Activated naive CD8-positive, alpha-beta T cell treated with anti-CD3 and anti-CD28 coated beads for 36 hours (primary cell): ENCODE measurements at regions not wholly inside any gene's neighbourhood (a gene's known extent, or its start where the extent isn't known, plus 50 kb on each side); places are given as distances from the start of the nearest gene placed in this dataset.

ENCODE experiments used
- DNase-seq: peaks from one replicate; pipeline ENCODE4 v3.0.0; 2021
- H3K27ac Mint-ChIP-seq: one replicate; pipeline ENCODE4 v1.8.0; 2022; ENCODE audit warnings: mild to moderate bottlenecking, moderate library complexity, mixed read lengths
- H3K27me3 Mint-ChIP-seq: one replicate; pipeline ENCODE4 v1.8.0; 2022; ENCODE audit warnings: mild to moderate bottlenecking, mixed read lengths
- H3K36me3 Mint-ChIP-seq: one replicate; pipeline ENCODE4 v1.8.0; 2021; ENCODE audit warnings: mild to moderate bottlenecking, mixed read lengths
- H3K4me1 Mint-ChIP-seq: one replicate; pipeline ENCODE4 v1.8.0; 2021; ENCODE audit warnings: mixed read lengths
- H3K4me3 Mint-ChIP-seq: one replicate; pipeline ENCODE4 v1.8.0; 2022; ENCODE audit warnings: mild to moderate bottlenecking, moderate library complexity, mixed read lengths
- H3K9me3 Mint-ChIP-seq: one replicate; pipeline ENCODE4 v1.8.0; 2022; ENCODE audit warnings: mixed read lengths

DNA sequence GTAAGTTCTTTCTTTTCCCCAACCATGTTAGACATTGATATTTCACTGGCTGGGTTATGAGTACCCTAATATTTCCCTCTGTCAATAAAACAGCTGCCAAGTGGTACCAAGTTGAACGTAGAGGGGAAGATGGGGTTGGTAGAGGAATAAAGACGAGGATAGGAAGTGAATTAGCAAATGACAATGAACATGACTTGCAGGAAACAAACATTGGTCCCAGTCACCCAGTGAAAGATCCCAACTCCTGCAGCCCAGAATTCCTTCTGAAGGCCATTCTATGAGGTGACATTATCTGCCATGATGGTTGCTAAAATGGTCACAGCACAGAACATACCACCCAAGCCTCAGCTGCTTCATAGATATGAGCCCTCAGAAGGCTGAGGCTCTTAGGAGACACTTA, 159.0 kb upstream of the CTNNB1 start:
- no peak overlapping the region for H3K4me3 Mint-ChIP-seq
- H3K9me3 Mint-ChIP-seq: no peaks in the 10 kb centered on the region
- H3K27me3 Mint-ChIP-seq: no peaks in the 10 kb centered on the region
- no peaks in the 10 kb centered on the region for H3K4me1 Mint-ChIP-seq
- no peak for DNase-seq
- H3K27ac Mint-ChIP-seq: no peak overlapping the region
- no peaks in the 10 kb centered on the region for H3K36me3 Mint-ChIP-seq

DNA sequence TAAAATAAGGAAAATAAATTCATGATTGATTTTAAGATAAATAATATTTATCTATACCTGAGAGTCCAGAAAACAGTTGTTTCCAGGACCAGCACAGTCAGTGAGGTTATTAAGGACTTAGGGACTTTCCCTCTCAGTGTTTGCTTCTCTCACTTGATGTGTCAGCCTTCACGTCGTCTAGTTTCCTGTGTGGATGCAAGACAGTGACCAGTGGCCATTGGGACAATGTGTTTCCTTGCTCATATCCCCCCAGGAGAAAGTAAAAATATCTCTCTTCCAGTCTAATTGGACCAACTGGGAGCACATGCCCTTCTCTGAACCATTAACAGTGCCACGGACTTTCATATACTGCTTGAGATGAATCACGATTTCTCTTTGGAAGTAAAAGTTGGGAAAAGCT, 157.8 kb upstream of the CTNNB1 start:
- Mint-ChIP-seq H3K27me3 (no peaks in the 10 kb centered on the region), H3K27ac (no peak overlapping the region), H3K4me1 (no peaks in the 10 kb centered on the region), H3K9me3 (no peaks in the 10 kb centered on the region), H3K4me3 (no peak overlapping the region), H3K36me3 (no peaks in the 10 kb centered on the region)
- no peak for DNase-seq

DNA sequence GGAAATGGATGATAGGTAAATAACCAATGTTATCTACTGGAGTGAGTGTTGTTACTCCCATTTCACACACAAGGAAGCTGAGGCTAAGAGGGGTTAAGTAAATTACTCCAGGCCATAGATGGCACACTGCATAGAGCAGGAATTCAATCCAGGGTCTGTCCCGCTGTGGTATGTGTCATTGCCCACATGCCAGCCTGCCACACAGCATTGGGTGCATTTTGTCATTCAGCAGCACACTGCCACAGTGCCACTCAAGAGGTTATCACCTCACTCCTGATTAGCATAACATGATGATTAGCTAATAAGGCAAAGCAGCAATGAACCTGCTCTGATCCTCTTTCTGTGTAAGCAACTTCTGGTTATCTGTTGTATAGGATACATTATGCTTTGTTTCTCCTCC, 157.4 kb upstream of the CTNNB1 start:
- H3K9me3 Mint-ChIP-seq: no peaks in the 10 kb centered on the region
- DNase-seq: no peak
- no peak overlapping the region for H3K27ac Mint-ChIP-seq
- H3K36me3 Mint-ChIP-seq: no peaks in the 10 kb centered on the region
- H3K4me3 Mint-ChIP-seq: no peak overlapping the region
- no peaks in the 10 kb centered on the region for H3K4me1 Mint-ChIP-seq
- no peaks in the 10 kb centered on the region for H3K27me3 Mint-ChIP-seq

GRCh38 chr3:41044523-41044922, 154.8 kb upstream of the CTNNB1 start:
- Mint-ChIP-seq H3K4me3 (no peak overlapping the region), H3K27me3 (peaks cover 5% of the 10 kb centered on the region), H3K4me1 (no peaks in the 10 kb centered on the region), H3K27ac (no peak overlapping the region), H3K9me3 (peaks cover 5% of the 10 kb centered on the region), H3K36me3 (no peaks in the 10 kb centered on the region)
- DNase-seq: no peak

- Mint-ChIP-seq H3K4me1 (no peaks in the 10 kb centered on the region), H3K27ac (no peak overlapping the region), H3K36me3 (no peaks in the 10 kb centered on the region), H3K4me3 (no peak overlapping the region), H3K27me3 (peaks cover 5% of the 10 kb centered on the region), H3K9me3 (peaks cover 5% of the 10 kb centered on the region)
- no peak for DNase-seq
Measured at GRCh38 chr3:41045491-41045890, 153.8 kb upstream of the CTNNB1 start.

DNA sequence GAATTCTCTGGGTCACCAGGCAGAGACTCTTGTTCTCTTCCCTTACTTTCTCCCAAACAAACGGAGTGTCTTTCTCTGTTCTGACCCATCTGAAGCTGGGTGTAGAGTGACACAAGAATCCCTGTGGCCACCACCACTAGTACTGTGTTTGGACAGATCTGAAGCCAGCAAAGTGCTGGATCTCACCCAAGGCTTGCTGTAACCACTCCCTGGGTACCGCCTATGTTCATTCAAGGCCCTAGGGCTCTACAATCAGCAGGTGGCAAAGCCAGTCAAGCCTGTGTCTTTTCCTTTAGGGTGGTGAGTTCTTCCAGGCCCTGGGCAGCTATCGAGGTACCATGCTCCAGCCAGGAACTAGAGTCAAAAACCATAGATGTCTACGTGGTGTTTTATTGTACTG, 149.2 kb upstream of the CTNNB1 start:
- Mint-ChIP-seq H3K27ac (no peak overlapping the region), H3K4me3 (no peak overlapping the region), H3K36me3 (no peaks in the 10 kb centered on the region), H3K4me1 (peaks cover 2% of the 10 kb centered on the region), H3K9me3 (peaks cover 5% of the 10 kb centered on the region), H3K27me3 (peaks cover 5% of the 10 kb centered on the region)
- DNase-seq: no peak

GRCh38 chr3:41053220-41053619, 146.1 kb upstream of the CTNNB1 start:
- Mint-ChIP-seq H3K36me3 (no peaks in the 10 kb centered on the region), H3K9me3 (no peaks in the 10 kb centered on the region), H3K4me1 (peaks cover 2% of the 10 kb centered on the region), H3K4me3 (no peak overlapping the region), H3K27ac (no peak overlapping the region), H3K27me3 (no peaks in the 10 kb centered on the region)
- peak; percentile 9 for DNase-seq

DNA sequence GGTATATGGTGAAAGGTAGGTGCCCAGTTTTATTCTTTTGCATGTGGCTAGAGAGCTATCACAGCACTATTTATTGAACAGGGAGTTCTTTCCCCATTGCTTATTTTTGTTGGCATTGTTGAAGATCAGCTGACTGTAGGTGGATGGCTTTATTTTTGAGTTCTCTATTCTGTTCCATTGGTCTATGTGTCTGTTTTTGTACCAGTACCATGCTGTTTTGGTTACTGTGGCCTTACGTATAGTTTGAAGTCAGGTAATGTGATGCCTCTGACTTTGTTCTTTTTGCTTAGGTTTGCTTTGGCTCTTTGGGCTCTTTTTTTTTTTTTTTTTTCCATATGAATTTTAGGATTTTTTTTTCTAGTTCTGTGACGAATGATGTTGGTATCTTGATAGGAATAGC, 139.2 kb upstream of the CTNNB1 start:
- no peaks in the 10 kb centered on the region for H3K9me3 Mint-ChIP-seq
- no peak overlapping the region for H3K4me3 Mint-ChIP-seq
- no peaks in the 10 kb centered on the region for H3K36me3 Mint-ChIP-seq
- peaks cover 4% of the 10 kb centered on the region for H3K27me3 Mint-ChIP-seq
- DNase-seq: no peak
- no peak overlapping the region for H3K27ac Mint-ChIP-seq
- peaks cover 3% of the 10 kb centered on the region for H3K4me1 Mint-ChIP-seq

DNA sequence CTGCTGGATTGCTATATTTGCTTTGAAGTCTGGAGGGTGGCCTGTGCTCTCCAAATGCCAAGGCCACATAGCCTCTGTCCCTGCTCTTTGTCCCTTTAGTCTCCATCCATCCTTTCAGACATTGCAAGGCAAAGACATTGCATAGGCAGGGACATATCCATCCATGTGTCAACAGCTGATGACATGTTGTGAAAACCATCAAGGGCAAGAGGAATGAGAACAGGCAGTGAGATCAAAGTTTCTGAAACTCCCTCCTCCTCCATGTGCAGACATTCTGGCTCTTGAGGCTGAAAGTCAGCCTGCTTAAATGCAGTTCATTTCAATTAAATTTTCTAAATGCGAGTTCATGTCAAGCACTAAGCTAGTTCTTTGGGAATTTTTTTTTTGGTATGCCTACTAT, 135.2 kb upstream of the CTNNB1 start:
- H3K27ac Mint-ChIP-seq: no peak overlapping the region
- H3K27me3 Mint-ChIP-seq: peaks cover 4% of the 10 kb centered on the region
- H3K9me3 Mint-ChIP-seq: no peaks in the 10 kb centered on the region
- no peak overlapping the region for H3K4me3 Mint-ChIP-seq
- peaks cover 3% of the 10 kb centered on the region for H3K4me1 Mint-ChIP-seq
- no peaks in the 10 kb centered on the region for H3K36me3 Mint-ChIP-seq
- no peak for DNase-seq

GRCh38 chr3:41064526-41064925, 134.8 kb upstream of the CTNNB1 start:
- Mint-ChIP-seq H3K9me3 (no peaks in the 10 kb centered on the region), H3K36me3 (no peaks in the 10 kb centered on the region), H3K4me3 (no peak overlapping the region), H3K4me1 (peaks cover 3% of the 10 kb centered on the region), H3K27me3 (peaks cover 4% of the 10 kb centered on the region), H3K27ac (no peak overlapping the region)
- DNase-seq: no peak

DNA sequence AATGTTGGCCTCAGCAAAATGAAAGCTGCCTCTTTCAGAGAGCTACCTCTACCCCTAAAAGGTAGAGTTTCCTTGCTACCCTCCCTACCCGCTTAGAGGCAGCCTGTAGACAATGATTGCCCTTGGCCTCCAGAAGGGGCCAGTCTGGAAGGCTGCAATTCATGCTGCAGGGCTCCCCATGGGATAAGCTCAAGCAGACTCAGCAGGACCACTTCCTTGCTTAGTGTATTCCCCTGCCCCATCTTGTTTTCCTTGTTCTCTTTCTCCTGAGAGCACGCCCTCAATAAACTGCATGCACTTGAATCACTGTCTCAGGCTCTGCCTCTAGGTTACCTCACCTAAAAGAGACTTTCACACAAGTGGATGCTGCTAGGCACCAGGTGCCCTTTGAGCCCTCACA, 134.0 kb upstream of the CTNNB1 start:
- Mint-ChIP-seq H3K36me3 (no peaks in the 10 kb centered on the region), H3K27ac (no peak overlapping the region), H3K9me3 (no peaks in the 10 kb centered on the region), H3K4me1 (peaks cover 3% of the 10 kb centered on the region), H3K4me3 (no peak overlapping the region), H3K27me3 (peaks cover 4% of the 10 kb centered on the region)
- DNase-seq: no peak

DNA sequence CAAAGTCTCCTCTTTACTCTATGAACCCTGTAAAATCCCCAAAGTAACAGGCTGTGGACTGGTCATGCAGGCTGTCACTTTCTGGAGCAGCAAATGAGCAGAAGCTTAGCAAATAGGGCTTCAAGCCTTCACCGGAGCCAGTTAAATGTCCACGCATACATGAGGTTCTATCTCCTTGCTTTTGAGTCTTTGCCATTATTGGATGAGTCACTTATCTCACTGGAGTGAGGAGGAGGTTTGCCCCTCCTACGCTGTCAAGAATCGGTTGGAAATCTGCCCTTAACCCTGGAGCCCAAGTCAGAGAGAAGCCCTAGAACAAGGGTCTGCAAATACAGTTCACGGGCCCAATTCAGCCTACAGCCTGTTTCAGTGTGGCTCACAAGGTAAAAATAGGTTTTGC, 126.1 kb upstream of the CTNNB1 start:
- Mint-ChIP-seq H3K4me3 (no peak overlapping the region), H3K36me3 (no peaks in the 10 kb centered on the region), H3K9me3 (peaks cover 2% of the 10 kb centered on the region), H3K27ac (no peak overlapping the region), H3K4me1 (no peaks in the 10 kb centered on the region), H3K27me3 (no peaks in the 10 kb centered on the region)
- DNase-seq: no peak

- no peak overlapping the region for H3K27ac Mint-ChIP-seq
- no peak for DNase-seq
Measured at GRCh38 chr3:41075975-41076374, 123.3 kb upstream of the CTNNB1 start.

GRCh38 chr3:41076399-41076798, 122.9 kb upstream of the CTNNB1 start:
- H3K36me3 Mint-ChIP-seq: no peaks in the 10 kb centered on the region
- no peak overlapping the region for H3K4me3 Mint-ChIP-seq
- no peaks in the 10 kb centered on the region for H3K4me1 Mint-ChIP-seq
- H3K27ac Mint-ChIP-seq: no peak overlapping the region
- H3K9me3 Mint-ChIP-seq: peaks cover 2% of the 10 kb centered on the region
- DNase-seq: no peak
- H3K27me3 Mint-ChIP-seq: no peaks in the 10 kb centered on the region

More at GRCh38 chr3:41075975-41076374, 123.3 kb upstream of the CTNNB1 start:
- Mint-ChIP-seq H3K9me3 (peaks cover 2% of the 10 kb centered on the region), H3K4me3 (no peak overlapping the region), H3K27me3 (no peaks in the 10 kb centered on the region), H3K4me1 (no peaks in the 10 kb centered on the region), H3K36me3 (no peaks in the 10 kb centered on the region)

DNA sequence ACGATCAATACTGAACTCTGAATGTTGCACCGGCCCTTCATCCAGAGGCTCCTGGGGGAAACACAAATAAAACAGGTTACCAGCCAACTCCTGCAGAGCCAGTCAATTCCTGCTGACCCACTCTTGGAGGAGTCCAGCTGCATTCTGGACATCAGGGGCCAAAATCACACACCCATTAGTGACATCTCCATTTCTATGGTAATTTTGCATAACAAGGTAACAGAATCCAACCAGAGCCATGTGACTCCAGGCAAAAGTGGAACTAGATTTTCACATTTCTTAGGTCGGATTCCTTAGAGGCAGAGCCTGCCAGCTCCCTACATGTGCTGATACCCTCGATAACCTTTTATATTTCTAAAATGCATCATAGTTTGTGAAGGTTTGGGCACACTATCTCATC, 119.2 kb upstream of the CTNNB1 start:
- Mint-ChIP-seq H3K9me3 (no peaks in the 10 kb centered on the region), H3K4me1 (no peaks in the 10 kb centered on the region), H3K27ac (no peak overlapping the region), H3K27me3 (no peaks in the 10 kb centered on the region), H3K4me3 (no peak overlapping the region), H3K36me3 (no peaks in the 10 kb centered on the region)
- DNase-seq: no peak

GRCh38 chr3:41088882-41089281, 110.4 kb upstream of the CTNNB1 start:
- Mint-ChIP-seq H3K27ac (no peak overlapping the region), H3K9me3 (no peaks in the 10 kb centered on the region), H3K36me3 (no peaks in the 10 kb centered on the region), H3K4me1 (no peaks in the 10 kb centered on the region), H3K27me3 (no peaks in the 10 kb centered on the region), H3K4me3 (no peak overlapping the region)
- DNase-seq: no peak

DNA sequence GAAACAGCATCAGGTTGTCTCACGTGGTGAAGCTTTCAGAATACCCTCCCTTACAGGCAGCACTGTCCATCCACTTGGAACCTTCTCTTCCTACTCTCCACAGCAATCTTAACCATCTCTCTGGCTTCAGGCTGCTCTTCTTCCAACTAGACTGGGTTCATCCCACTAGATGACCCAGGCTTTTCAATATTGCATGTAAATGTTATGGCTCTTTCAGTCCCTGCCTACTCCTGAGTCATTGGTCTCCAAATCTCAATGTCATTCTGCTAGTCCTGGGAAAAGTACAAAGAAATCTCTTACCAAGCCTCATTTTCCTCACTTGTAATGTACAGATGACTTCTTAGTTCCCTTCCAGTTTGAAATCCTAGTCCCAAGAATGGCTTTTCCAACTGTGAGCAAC, 109.7 kb upstream of the CTNNB1 start:
- Mint-ChIP-seq H3K27me3 (no peaks in the 10 kb centered on the region), H3K27ac (no peak overlapping the region), H3K4me3 (no peak overlapping the region), H3K4me1 (no peaks in the 10 kb centered on the region), H3K36me3 (no peaks in the 10 kb centered on the region), H3K9me3 (no peaks in the 10 kb centered on the region)
- DNase-seq: no peak
